HepG2 (cell line): ENCODE measurements at regions not wholly inside any gene's neighbourhood (a gene's known extent, or its start where the extent isn't known, plus 50 kb on each side); places are given as distances from the start of the nearest gene placed in this dataset.

ENCODE experiments used
- ATAC-seq: fragments of 200-7000 bp; cut with Tn5 transposase; 3 replicates; pipeline ENCODE4 v1.9.1; 2020; ENCODE audit warnings: mild to moderate bottlenecking, moderate library complexity
- BruUV-seq: library from RNA; stranded (reverse); fragments of 400-500 nt; replicated peaks from 2 replicates; lab custom pipeline; 2021; lab: Mats Ljungman, UMichigan
- CTCF ChIA-PET: fragments of 300-600 bp; formaldehyde crosslinking; extraction: SDS; loops from one replicate; lab custom pipeline; 2021; ENCODE audit warnings: low total read pairs, inconsistent platforms, low intra/inter-chr PET ratio; lab: Yijun Ruan, JAX
- POLR2A ChIA-PET: fragments of 350-600 bp; sonication (Branson Sonifier 250); formaldehyde crosslinking; loops from one replicate; lab custom pipeline; 2020; ENCODE audit warnings: antibody characterized with exemption, inconsistent platforms; lab: Yijun Ruan, JAX
- DNase-seq: peaks from one replicate; pipeline ENCODE4 v3.0.0-alpha.2; 2015; ENCODE audit warnings: low spot score
- FAIRE-seq: peaks from 3 replicates; lab custom pipeline; 2011; peaks lifted over from hg19 to GRCh38; lab: Jason Lieb, UNC
- H2AFZ ChIP-seq: one replicate; pipeline ENCODE4 v1.6.1; 2011; ENCODE audit warnings: low read length, inconsistent platforms
- H3K27ac ChIP-seq: fragments of 300-600 bp; 3 replicates; pipeline ENCODE4 v1.8.0; 2011; ENCODE audit warnings: mixed run types, mild to moderate bottlenecking, mixed read lengths, low read length, inconsistent platforms; ENCODE audit not compliant: insufficient read depth; ENCODE audit errors: extremely low read length
- H3K27me3 ChIP-seq, 2 experiments: fragments of 200-600 bp in 1 of 2; 2 replicates in 1 of 2; 3 replicates in 1 of 2; pipeline versions ENCODE4 v1.6.0 to v1.8.0; 2011; ENCODE audit warnings: low read length in 2 of 2, mild to moderate bottlenecking in 2 of 2, moderate library complexity in 2 of 2, inconsistent platforms in 1 of 2; ENCODE audit not compliant: insufficient read depth in 2 of 2, control insufficient read depth in 1 of 2
- H3K36me3 ChIP-seq, 2 experiments: fragments of 200-600 bp in 1 of 2; replicated peaks in 1 of 2; 2 replicates in 1 of 2; 3 replicates in 1 of 2; pipeline versions ENCODE4 v1.5.1 to v1.8.0; 2011; ENCODE audit warnings: low read length in 2 of 2, inconsistent platforms in 1 of 2; ENCODE audit not compliant: insufficient read depth in 2 of 2, control insufficient read depth in 1 of 2
- H3K4me1 ChIP-seq: 2 replicates; pipeline ENCODE4 v1.5.1; 2012; ENCODE audit warnings: low read length, inconsistent platforms; ENCODE audit not compliant: insufficient read depth
- H3K4me2 ChIP-seq: 2 replicates; pipeline ENCODE4 v1.6.0; 2011; ENCODE audit warnings: low read depth, low read length, inconsistent platforms
- H3K4me3 ChIP-seq, 3 experiments: fragments of 200-600 bp in 1 of 3; sonication (generic), shearing (Covaris generic) in 1 of 3; replicated peaks in 1 of 3; 2 replicates each; pipeline ENCODE4 v1.5.1; 2011 to 2016; ENCODE audit warnings: low read length in 3 of 3, inconsistent platforms in 2 of 3, low read depth in 2 of 3, mild to moderate bottlenecking in 2 of 3, control low read depth in 1 of 3, mixed read lengths in 1 of 3; ENCODE audit not compliant: insufficient read depth in 1 of 3
- H3K79me2 ChIP-seq: one replicate; pipeline ENCODE4 v1.6.1; 2011; ENCODE audit warnings: low read length, inconsistent platforms; ENCODE audit not compliant: insufficient read depth
- H3K9ac ChIP-seq: 2 replicates; pipeline ENCODE4 v1.6.0; 2011; ENCODE audit warnings: mild to moderate bottlenecking, low read depth, low read length, inconsistent platforms; ENCODE audit not compliant: insufficient read depth
- H3K9me3 ChIP-seq: 2 replicates; pipeline ENCODE4 v1.5.1; 2012; ENCODE audit warnings: mild to moderate bottlenecking, low read length
- H4K20me1 ChIP-seq: 2 replicates; pipeline ENCODE4 v1.6.0; 2011; ENCODE audit warnings: inconsistent platforms, mild to moderate bottlenecking, low read length, moderate library complexity; ENCODE audit not compliant: insufficient read depth
- GTF2F1 ChIP-seq: fragments of 150-350 bp; IDR thresholded peaks from 2 replicates; pipeline ENCODE4 v1.6.1; 2014; ENCODE audit warnings: low read length
- MTF1 ChIP-seq: sonication (generic); formaldehyde crosslinking; IDR thresholded peaks from 2 replicates; pipeline ENCODE4 v1.5.0; 2020; ENCODE audit warnings: missing genetic modification reagents
- ZSCAN29 ChIP-seq: sonication (generic); formaldehyde crosslinking; conservative IDR thresholded peaks from 2 replicates; pipeline ENCODE4 v1.4.0; 2020; ENCODE audit warnings: mild to moderate bottlenecking, missing genetic modification reagents
- WGBS: methylation state at CpG from one replicate; pipeline ENCODE4 v1.1.6; 2017; ENCODE audit warnings: low lambda C conversion rate; 5-methylcytosine and 5-hydroxymethylcytosine counted together
- in situ Hi-C: cut with HindIII; loops from 2 replicates; pipeline ENCODE4 v1.10.0; 2017; ENCODE audit warnings: low pct_unique_long_range_greater_than_20kb; ENCODE audit not compliant: extremely low pct_ligation_motif_present
- intact Hi-C: fragments of 100-400 bp; cut with micrococcal nuclease; formaldehyde crosslinking; loops from one replicate; pipeline ENCODE4 v1.10.0; 2022; ENCODE audit not compliant: unreplicated experiment
- TF ChIP-seq, protein P1 (sequence below): sonication (generic); formaldehyde crosslinking; IDR thresholded peaks from 2 replicates; pipeline ENCODE4 v1.9.0; 2022; ENCODE audit warnings: low read depth, missing genetic modification reagents
- TF ChIP-seq, protein P2 (sequence below): sonication (generic); formaldehyde crosslinking; IDR thresholded peaks from 2 replicates; pipeline ENCODE4 v1.8.1; 2023; ENCODE audit warnings: mild to moderate bottlenecking, moderate library complexity, missing genetic modification reagents
- TF ChIP-seq, protein P3 (sequence below): sonication (generic); formaldehyde crosslinking; IDR thresholded peaks from 2 replicates; pipeline ENCODE4 v1.4.0; 2020; ENCODE audit warnings: mild to moderate bottlenecking, missing genetic modification reagents
- TF ChIP-seq, protein P4 (sequence below): sonication (generic); formaldehyde crosslinking; conservative IDR thresholded peaks from 2 replicates; pipeline ENCODE4 v1.4.0; 2020; ENCODE audit warnings: mild to moderate bottlenecking, missing genetic modification reagents, moderate library complexity

DNA sequence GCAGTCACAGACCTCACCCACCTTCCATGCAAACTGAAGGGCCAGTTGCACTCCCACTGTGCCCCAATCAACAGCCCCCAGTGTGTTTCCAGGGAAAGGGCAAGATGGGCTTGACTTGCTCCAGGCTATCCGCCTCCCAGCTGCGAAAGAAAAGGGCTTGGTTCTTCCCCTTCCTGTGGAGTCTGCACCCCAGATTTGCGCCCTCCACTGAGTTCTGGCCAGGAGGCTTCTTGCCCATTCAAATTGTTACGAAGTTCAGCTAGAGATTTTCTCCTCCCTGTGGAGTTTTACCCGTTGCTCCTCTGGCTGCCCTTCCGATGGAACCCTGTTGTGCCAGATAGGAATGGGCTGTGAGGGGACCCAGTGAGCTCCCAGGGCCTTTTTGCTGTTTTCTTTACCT, 1096.9 kb upstream of the ALCAM start:
- ATAC-seq: no peak
- H3K9me3 ChIP-seq: no peaks in the 10 kb centered on the region
- no peak overlapping the region for H3K4me2 ChIP-seq
- H3K4me3 ChIP-seq: no peak overlapping the region
- intact Hi-C loops (no loop called here), in situ Hi-C loops (no loop called here)
- no TSS peak for BruUV-seq
- WGBS: 0% methylated on average over 2 of the region's 6 CpGs
- DNase-seq: no peak
- no peak for FAIRE-seq
- TF ChIP-seq MTF1: no peak
- TF ChIP-seq, protein P1, sequence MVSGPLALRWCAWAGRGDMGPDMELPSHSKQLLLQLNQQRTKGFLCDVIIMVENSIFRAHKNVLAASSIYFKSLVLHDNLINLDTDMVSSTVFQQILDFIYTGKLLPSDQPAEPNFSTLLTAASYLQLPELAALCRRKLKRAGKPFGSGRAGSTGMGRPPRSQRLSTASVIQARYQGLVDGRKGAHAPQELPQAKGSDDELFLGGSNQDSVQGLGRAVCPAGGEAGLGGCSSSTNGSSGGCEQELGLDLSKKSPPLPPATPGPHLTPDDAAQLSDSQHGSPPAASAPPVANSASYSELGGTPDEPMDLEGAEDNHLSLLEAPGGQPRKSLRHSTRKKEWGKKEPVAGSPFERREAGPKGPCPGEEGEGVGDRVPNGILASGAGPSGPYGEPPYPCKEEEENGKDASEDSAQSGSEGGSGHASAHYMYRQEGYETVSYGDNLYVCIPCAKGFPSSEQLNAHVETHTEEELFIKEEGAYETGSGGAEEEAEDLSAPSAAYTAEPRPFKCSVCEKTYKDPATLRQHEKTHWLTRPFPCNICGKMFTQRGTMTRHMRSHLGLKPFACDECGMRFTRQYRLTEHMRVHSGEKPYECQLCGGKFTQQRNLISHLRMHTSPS (CRISPR knock-in tag): no peak
- no peak for TF ChIP-seq GTF2F1
- TF ChIP-seq, protein P2, sequence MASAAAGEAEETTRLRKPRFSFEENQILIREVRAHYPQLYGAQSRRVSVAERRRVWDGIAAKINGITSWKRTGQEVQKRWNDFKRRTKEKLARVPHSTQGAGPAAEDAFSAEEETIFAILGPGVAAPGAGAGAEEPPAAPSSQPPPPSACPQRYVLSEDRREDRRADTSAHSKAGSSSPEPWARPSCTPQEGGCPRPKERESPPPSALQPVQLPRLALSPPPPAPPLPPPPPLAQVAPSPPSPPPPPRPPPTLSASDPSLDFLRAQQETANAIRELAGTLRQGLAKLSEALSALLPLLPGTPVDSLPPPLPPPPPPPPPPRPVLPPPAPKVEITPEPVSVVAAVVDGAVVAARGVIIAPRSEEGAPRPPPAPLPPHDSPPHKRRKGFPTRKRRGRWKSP: no peak
- TF ChIP-seq, protein P3, sequence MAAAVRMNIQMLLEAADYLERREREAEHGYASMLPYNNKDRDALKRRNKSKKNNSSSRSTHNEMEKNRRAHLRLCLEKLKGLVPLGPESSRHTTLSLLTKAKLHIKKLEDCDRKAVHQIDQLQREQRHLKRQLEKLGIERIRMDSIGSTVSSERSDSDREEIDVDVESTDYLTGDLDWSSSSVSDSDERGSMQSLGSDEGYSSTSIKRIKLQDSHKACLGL (CRISPR knock-in tag): no peak
- TF ChIP-seq, protein P4, sequence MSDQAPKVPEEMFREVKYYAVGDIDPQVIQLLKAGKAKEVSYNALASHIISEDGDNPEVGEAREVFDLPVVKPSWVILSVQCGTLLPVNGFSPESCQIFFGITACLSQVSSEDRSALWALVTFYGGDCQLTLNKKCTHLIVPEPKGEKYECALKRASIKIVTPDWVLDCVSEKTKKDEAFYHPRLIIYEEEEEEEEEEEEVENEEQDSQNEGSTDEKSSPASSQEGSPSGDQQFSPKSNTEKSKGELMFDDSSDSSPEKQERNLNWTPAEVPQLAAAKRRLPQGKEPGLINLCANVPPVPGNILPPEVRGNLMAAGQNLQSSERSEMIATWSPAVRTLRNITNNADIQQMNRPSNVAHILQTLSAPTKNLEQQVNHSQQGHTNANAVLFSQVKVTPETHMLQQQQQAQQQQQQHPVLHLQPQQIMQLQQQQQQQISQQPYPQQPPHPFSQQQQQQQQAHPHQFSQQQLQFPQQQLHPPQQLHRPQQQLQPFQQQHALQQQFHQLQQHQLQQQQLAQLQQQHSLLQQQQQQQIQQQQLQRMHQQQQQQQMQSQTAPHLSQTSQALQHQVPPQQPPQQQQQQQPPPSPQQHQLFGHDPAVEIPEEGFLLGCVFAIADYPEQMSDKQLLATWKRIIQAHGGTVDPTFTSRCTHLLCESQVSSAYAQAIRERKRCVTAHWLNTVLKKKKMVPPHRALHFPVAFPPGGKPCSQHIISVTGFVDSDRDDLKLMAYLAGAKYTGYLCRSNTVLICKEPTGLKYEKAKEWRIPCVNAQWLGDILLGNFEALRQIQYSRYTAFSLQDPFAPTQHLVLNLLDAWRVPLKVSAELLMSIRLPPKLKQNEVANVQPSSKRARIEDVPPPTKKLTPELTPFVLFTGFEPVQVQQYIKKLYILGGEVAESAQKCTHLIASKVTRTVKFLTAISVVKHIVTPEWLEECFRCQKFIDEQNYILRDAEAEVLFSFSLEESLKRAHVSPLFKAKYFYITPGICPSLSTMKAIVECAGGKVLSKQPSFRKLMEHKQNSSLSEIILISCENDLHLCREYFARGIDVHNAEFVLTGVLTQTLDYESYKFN (CRISPR knock-in tag): no peak
- TF ChIP-seq ZSCAN29 (CRISPR knock-in tag): no peak
- no peak overlapping the region for H2AFZ ChIP-seq
- CTCF ChIA-PET: no interaction called here
- no peaks in the 10 kb centered on the region for H3K79me2 ChIP-seq
- no peaks in the 10 kb centered on the region for H3K27me3 ChIP-seq
- H3K36me3 ChIP-seq: no peaks in the 10 kb centered on the region
- no peak overlapping the region for H3K9ac ChIP-seq
- no peaks in the 10 kb centered on the region for H3K4me1 ChIP-seq
- no peaks in the 10 kb centered on the region for H4K20me1 ChIP-seq
- POLR2A ChIA-PET: no interaction called here
- H3K27ac ChIP-seq: no peak overlapping the region
